ENCODE measurements at regions not wholly inside any gene's neighbourhood (a gene's known extent, or its start where the extent isn't known, plus 50 kb on each side); places are given as distances from the start of the nearest gene placed in this dataset.

DNA sequence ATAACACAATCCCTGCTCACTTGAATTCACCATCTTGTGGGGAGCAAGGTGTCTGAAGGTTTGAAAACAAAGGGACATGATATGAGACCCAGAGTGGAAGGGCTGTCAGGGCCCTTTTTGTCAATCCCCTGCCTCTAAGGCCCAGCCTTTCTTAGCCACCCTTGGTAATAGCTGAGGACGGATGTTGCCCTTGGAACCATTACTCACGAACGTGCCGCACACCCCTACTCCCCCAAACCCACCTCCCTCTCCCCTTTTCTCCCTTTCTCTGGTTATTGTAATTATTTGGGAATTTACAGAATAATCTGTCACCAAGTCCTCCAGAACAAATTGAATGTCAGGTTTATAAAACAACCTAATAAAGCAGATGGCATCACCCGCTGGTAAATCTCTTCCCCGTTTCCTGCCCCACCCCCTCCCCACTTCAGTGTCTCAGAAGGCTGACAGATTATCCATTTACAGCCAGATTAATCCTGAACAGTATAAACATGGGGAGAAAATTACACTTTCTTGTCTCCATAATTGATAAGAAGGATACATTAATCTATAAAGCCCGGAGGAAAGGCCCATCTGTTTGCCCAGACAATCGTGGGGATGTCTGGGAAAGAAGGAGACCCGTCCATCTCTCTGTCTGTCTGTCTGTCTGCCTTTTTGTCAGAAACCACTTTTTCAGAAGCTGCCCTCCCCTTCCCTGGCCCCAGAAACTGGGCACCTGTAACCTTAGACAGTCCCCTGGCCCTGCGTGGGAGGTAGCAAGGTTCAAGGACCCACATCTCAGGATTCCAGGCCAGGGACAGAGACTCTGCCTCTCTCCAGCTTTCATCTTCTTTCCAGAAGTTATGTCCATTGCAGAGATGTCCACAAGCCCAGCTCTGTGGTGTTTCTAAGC lies 60.6 kb upstream of the CD34 start:
- Histone ChIP-seq H3K4me3 (no peak overlapping the region), H3K27ac (no peak overlapping the region), H3K36me3 (no peaks in the 10 kb centered on the region), H3K27me3 (peaks cover 36% of the 10 kb centered on the region), H3K9me3 (ENCODE audit: low read depth) (no peaks in the 10 kb centered on the region), H3K4me1 (ENCODE audit: low read depth) (no peaks in the 10 kb centered on the region)
- DNase-seq (ENCODE audit: low read depth in 1 of 2, low spot score in 1 of 2): no peak
- TF ChIP-seq, protein P1, sequence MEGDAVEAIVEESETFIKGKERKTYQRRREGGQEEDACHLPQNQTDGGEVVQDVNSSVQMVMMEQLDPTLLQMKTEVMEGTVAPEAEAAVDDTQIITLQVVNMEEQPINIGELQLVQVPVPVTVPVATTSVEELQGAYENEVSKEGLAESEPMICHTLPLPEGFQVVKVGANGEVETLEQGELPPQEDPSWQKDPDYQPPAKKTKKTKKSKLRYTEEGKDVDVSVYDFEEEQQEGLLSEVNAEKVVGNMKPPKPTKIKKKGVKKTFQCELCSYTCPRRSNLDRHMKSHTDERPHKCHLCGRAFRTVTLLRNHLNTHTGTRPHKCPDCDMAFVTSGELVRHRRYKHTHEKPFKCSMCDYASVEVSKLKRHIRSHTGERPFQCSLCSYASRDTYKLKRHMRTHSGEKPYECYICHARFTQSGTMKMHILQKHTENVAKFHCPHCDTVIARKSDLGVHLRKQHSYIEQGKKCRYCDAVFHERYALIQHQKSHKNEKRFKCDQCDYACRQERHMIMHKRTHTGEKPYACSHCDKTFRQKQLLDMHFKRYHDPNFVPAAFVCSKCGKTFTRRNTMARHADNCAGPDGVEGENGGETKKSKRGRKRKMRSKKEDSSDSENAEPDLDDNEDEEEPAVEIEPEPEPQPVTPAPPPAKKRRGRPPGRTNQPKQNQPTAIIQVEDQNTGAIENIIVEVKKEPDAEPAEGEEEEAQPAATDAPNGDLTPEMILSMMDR (IDR thresholded peaks at IDR 0.05; ENCODE audit: low read depth, low read length): no peak

DNA sequence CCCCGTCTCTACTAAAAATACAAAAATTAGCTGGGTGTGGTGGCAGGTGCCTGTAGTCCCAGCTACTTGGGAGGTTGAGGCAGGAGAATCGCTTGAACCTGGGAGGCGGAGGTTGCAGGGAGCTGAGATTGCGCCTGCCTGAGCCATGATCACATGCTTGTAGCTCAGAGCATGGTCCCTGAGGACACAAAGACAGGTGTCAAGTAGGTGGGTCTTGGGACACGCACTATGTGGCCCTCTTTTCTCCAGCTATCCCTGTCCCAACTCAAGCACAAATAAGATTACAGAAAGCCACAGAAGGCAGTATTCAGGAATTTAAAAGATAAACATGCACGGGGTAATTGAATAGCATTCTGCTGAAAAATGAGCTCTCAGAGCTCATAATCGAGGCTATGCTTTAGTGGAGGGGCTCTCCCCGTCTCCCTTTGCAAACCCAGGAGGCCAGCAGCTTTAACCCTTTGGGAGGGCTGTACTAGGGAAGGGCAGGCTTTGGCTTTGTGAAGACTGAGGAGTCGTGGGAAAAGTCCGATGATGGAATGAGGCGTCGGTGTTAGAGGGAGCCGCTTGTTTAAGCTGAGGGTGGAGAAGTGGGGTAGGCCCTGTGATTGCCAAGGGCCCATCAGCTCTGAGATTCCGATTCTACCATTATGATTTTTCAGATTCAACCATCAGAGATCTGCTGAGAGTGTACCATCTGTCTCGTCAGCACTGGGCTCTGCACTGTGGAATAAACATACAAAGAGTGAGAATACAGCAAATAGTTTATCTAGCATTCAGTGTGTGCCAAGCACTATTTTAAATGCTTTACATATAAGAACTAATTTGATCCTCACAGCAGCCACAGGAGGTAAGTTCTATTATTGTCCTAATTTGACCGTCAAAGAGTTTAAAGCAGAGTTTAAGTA lies 59.7 kb upstream of the CD34 start:
- Histone ChIP-seq H3K9me3 (ENCODE audit: low read depth) (no peaks in the 10 kb centered on the region), H3K27ac (no peak overlapping the region), H3K4me3 (no peak overlapping the region), H3K36me3 (no peaks in the 10 kb centered on the region), H3K27me3 (peaks cover 38% of the 10 kb centered on the region), H3K4me1 (ENCODE audit: low read depth) (no peaks in the 10 kb centered on the region)
- no peak for DNase-seq (ENCODE audit: low read depth in 1 of 2, low spot score in 1 of 2)
- TF ChIP-seq, protein P1 (IDR thresholded peaks at IDR 0.05; ENCODE audit: low read depth, low read length): no peak

GRCh38 chr1:207969528-207969927 lies 58.6 kb upstream of the CD34 start:
- H3K27ac ChIP-seq: no peak overlapping the region
- H3K9me3 ChIP-seq (ENCODE audit: low read depth): no peaks in the 10 kb centered on the region
- peaks cover 45% of the 10 kb centered on the region for H3K27me3 ChIP-seq
- H3K4me3 ChIP-seq: no peak overlapping the region
- TF ChIP-seq, protein P1 (IDR thresholded peaks at IDR 0.05; ENCODE audit: low read depth, low read length): no peak
- no peak for DNase-seq (ENCODE audit: low read depth in 1 of 2, low spot score in 1 of 2)
- no peaks in the 10 kb centered on the region for H3K4me1 ChIP-seq (ENCODE audit: low read depth)
- H3K36me3 ChIP-seq: no peaks in the 10 kb centered on the region

DNA sequence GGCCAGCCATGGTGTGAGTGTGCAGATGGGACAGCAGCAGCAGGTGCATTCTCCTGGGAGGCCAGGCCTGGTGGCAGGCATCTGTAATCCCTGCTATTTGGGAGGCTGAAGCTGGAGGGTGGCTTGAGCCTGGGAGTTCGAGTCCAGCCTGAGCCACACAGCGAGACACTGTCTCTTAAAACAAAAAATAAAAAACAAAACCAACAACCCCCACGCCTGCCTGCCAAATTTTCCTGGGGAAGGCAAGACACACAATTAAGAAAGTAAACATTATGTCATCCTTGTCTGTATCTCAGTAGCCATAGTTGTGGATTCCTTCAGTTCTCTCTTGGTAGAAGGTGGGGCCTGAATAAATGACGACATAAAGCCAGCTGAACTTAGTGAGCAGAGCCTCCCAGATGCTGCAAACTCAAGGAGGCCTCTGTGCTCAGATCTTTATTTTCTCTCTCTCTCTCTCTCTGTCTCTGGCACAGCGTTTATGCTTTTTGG lies 57.6 kb upstream of the CD34 start:
- Histone ChIP-seq H3K27me3 (peaks cover 45% of the 10 kb centered on the region), H3K4me3 (no peak overlapping the region), H3K36me3 (no peaks in the 10 kb centered on the region), H3K27ac (no peak overlapping the region), H3K9me3 (ENCODE audit: low read depth) (no peaks in the 10 kb centered on the region), H3K4me1 (ENCODE audit: low read depth) (no peaks in the 10 kb centered on the region)
- DNase-seq (ENCODE audit: low read depth in 1 of 2, low spot score in 1 of 2): no peak
- TF ChIP-seq, protein P1 (IDR thresholded peaks at IDR 0.05; ENCODE audit: low read depth, low read length): no peak

DNA sequence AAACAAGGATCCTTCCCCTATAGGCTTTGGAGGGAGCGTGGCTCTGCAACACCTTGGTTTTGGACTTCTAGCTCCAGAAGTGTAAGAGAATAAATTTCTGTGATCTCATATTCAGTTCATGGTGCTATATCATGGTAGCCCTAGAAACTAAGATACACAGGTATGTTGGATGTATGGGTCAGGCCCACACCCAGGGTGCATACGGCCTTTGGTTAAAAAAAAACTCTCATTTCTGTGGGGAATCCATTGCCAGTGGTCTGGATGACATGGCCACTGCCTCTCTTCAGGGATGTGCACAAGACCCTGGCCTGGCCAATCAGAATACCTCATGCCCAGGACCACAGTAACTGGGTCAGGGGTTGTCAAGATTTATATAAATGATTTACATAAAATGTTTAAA lies 56.8 kb upstream of the CD34 start:
- Histone ChIP-seq H3K27me3 (peaks cover 37% of the 10 kb centered on the region), H3K27ac (no peak overlapping the region), H3K9me3 (ENCODE audit: low read depth) (no peaks in the 10 kb centered on the region), H3K36me3 (no peaks in the 10 kb centered on the region), H3K4me1 (ENCODE audit: low read depth) (no peaks in the 10 kb centered on the region), H3K4me3 (no peak overlapping the region)
- TF ChIP-seq, protein P1 (IDR thresholded peaks at IDR 0.05; ENCODE audit: low read depth, low read length): no peak
- no peak for DNase-seq (ENCODE audit: low read depth in 1 of 2, low spot score in 1 of 2)
